Hematopoietic multipotent progenitor cell treated with erythropoietin and hydrocortisone succinate and interleukin-3 and kit ligand, for 8 days (in vitro differentiated cells): ENCODE measurements at regions not wholly inside any gene's neighbourhood (a gene's known extent, or its start where the extent isn't known, plus 50 kb on each side); places are given as distances from the start of the nearest gene placed in this dataset.
"Not testable (repeated sequence)": the region's sequence is repeated elsewhere in the genome, so short reads cannot be mapped to it uniquely, and the experiment has no call there.

Experiments
- DNase-seq: peaks from one replicate; pipeline ENCODE4 v3.0.0-alpha.2; 2015

DNA sequence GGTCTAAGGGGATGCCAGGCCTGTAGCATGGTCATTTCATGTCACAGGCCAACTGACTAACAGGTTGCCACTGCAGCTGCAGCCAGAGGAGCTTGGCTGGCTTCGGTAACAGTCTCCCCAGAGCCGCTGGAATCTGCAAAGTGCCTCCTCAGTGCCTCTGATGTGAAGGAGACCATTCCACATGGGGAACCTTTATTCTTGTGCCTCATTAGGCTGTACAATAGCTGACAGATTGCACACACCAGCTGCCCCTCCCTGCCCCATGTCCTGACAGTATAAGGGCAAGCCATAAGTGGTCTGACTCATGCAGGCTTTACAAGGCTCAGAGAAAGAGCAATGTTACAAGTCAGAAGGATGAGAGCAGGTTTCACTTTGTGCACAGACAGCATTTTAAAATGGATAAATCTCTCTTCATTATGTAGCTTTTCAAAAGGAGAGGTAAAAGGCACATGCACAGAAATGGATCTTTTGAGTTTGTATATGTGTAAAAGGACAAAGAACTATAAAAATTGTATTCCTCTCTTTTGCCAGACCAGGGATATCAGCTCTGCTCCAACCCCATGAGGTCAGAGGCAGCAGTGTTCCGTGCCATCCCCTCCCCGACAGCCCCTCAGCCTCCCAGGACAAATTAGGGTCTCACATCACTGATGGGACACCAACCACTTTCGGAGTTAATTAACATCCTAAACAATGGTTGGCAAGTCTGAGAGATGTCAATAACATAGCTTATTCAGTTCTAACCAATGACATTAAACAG is 467.8 kb downstream of the TMEM232 start:
- DNase-seq: no peak

DNA sequence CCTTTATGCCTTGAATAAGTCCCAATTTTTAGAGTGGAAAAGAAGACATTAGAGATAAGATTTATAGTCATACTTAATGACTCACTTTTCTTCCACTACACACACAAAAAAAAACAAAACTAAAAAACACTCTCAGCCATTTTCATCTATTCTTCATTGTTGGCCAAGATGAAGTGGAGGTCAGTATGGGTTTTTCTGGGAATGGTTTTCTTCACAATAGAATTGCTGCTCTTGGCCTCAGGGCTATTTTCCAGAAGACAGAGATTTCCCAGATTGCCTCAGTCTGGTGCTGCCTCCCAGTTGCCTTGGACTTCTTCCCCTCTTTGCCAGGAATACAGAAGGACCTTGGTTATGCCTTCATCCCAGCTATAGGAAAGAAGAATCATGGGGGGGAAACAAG is 463.7 kb downstream of the TMEM232 start:
- DNase-seq: no peak

- DNase-seq: no peak
These were observed 461.8 kb downstream of the TMEM232 start for GRCh38 chr5:110264661-110265060.

DNA sequence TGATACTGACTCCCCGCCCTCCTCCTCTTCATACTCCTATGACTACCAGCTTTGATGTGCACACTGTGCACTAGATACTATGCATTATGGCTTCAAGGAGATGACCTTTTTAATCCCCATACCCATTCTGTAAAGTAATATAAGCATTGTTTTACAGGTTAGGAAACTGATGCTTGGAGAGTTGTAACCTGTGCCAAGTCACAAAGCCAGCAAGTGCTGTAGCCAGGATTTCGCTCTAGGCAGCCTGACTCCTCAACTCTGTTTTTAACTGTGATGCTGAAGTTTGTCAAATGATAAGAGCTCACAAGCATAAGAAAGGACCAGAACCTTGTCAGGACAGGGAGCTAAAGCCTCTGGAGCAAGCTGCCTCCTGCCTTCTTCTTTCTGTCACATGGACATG is 461.3 kb downstream of the TMEM232 start:
- DNase-seq: no peak

GRCh38 chr5:110267714-110268113 is 458.8 kb downstream of the TMEM232 start:
- DNase-seq: no peak

GRCh38 chr5:110268283-110268682 is 458.2 kb downstream of the TMEM232 start:
- no peak for DNase-seq

GRCh38 chr5:110268985-110269384 is 457.5 kb downstream of the TMEM232 start:
- DNase-seq: no peak

DNA sequence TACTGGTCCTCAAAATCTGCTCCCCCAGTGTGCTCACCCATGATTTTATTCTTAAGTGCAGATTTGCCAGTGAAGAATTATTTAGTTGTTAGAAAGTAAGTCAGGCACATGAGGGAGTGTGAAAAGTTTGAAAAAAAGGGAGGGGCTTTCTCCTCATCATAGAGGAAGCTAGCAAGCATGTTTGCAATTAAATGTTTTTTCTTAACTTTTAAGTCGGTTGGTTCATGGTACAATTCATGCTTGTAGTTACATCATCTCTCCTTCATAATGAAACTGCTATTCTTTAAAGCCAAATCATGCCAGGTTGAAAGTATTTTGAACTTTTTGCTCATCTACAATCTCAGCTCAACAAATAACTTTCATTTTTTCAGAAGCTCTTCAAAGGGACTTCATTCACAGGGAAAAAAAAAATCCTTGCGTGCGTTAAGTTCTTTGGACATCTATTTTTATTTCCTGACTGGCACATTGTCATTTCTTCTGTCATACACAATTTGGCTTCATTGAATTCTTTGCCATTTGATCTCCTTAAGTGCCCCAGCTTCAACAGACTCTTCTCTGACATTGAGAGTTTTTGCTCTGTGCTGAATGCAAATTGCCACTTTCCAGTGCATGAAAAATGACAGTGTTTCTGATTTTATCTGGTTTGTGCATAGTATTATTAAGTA is 456.9 kb downstream of the TMEM232 start:
- DNase-seq: no peak

DNA sequence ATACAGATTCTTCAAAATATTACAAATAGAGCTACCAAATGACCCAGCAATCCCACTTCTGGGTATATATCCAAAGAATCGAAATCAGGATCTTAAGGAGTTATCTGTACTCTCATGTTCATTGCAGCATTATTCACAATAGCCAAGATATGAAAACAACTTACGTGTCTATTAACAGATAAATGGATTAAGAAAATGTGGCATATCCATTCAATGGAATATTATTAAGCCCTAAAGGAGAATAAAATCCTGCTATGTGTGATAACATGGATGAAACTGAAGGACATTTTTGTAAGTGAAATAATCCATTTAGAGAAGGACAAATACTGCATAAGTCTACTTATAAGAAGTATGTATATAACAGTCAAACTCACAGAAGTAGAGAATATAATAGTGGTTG is 450.6 kb downstream of the TMEM232 start:
- no peak for DNase-seq

DNA sequence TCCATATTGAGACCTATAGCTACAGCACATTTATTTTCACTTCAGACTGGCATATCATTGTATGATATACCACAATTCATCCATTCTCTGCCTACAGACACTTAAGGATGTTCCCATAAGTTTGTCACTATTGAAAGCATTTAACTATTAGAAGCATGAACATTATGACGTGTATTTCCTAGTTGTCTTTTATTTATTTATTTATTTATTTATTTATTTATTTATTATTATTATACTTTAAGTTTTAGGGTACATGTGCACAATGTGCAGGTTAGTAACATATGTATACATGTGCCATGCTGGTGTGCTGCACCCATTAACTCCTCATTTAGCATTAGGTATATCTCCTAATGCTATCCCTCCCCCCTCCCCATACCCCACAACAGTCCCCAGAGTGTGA is 448.0 kb downstream of the TMEM232 start:
- DNase-seq: not testable (repeated sequence)

DNA sequence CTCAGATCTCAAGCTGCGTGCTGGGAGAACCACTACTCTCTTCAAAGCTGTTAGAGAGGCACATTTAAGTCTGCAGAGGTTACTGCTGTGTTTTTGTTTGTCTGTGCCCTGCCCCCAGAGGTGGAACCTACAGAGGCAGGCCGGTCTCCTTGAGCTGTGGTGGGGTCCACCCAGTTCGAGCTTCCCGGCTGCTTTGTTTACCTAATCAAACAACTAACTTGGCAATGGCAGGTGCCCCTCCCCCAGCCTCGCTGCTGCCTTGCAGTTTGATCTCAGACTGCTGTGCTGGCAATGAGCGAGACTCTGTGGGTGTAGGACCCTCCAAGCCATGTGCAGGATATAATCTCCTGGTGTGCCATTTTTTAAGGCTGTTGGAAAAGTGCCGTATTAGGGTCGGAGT is 442.4 kb downstream of the TMEM232 start:
- not testable (repeated sequence) for DNase-seq

DNA sequence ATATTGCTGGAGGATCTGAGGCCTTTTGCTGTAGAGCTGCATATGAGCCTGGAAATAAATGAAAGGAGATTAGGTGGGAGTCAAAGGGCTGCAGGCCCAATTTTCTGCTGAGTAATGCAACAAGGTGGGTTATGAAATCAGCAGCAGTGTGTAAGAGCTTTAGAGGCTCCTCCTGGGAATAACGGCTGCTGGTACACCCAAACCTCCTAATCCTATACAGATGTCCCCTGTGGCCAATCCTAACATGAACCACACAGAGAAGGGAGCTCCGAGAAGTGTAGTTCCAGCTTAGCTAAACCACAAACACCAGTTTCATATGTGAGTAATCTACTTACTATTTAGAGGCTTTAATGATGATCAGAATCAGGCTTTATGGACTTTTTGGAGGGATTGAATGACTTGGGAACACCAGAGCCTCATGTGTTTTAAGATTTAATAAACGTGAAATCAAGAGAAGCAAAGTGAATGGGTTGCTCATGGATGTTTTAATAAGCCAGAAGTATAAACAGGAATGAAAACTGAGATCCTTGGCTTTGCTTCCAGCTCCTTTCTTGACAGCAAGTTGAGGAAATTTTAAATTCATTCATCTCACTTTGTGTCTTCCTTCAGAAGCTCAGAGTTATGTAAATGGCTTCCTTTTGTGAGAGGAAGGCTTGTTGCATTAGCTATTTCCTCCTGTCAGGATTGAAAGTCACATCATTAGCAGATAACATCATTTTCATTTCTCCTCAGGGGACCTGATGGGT is 437.5 kb downstream of the TMEM232 start:
- DNase-seq: no peak

GRCh38 chr5:110289512-110289810 is 437.0 kb downstream of the TMEM232 start:
- no peak for DNase-seq

GRCh38 chr5:110290542-110290941 is 435.9 kb downstream of the TMEM232 start:
- no peak for DNase-seq

DNA sequence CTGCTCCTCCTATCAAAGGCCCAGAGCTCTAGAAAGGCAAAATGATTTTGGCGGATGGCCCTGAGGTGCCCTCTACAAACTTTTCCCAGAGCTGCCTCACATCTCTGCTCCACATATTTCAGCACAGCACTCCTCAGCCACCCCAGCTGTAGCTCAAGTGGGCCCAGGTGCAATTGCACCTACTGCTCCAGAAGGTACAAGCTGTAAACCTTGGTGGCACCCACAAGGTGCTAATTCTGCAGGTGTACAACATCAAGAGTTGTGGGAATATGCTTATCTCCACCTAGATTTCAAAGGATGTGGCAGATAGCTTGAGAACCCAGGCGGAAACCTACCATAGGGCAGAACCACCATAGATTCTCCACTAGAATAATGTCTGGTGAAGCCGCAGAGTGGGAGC is 432.2 kb downstream of the TMEM232 start:
- no peak for DNase-seq

GRCh38 chr5:110297152-110297670 is 429.3 kb downstream of the TMEM232 start:
- DNase-seq: no peak

GRCh38 chr5:110304176-110304575 is 422.3 kb downstream of the TMEM232 start:
- DNase-seq: no peak

GRCh38 chr5:110306650-110307049 is 419.8 kb downstream of the TMEM232 start:
- DNase-seq: no peak

- DNase-seq: no peak
These were observed 417.2 kb downstream of the TMEM232 start for GRCh38 chr5:110309222-110309621.

DNA sequence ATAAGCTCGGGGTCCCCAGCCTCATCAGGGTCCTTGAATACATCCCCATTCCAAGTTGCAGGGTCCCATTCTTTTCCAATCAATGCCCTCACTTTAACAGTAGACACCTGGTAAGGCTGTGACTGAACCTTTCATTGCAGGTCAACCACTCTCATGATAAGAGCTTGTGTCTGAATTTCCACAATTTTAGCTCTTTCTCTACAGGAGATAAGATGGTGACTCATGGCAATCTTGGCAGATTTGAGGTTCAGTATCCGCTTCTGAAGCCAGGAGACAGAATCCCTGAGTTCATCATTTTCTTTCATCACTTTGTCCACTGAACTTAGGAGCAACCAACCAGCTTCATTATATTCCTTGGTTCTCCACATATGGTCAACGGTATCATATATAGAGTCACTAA is 409.9 kb downstream of the TMEM232 start:
- DNase-seq: not testable (repeated sequence)

DNA sequence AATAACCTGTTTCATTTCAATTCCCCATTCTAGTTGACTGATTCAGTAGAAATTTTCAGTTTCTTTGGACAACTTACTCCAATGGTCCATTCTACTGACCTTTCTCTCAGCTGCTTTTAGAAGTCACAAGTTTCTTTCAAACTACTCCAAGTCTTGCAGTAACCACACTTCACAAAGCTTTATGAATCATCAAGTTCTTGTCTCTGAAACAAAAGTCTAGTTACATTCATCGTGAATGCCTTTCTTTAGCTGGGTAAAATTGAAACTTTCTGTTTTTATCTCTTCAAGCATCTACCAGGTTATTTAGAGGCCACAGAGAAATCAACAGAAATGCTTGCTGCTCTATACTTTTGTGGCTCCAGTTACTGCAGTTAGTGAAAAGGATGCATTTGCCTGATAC is 405.4 kb downstream of the TMEM232 start:
- no peak for DNase-seq

DNA sequence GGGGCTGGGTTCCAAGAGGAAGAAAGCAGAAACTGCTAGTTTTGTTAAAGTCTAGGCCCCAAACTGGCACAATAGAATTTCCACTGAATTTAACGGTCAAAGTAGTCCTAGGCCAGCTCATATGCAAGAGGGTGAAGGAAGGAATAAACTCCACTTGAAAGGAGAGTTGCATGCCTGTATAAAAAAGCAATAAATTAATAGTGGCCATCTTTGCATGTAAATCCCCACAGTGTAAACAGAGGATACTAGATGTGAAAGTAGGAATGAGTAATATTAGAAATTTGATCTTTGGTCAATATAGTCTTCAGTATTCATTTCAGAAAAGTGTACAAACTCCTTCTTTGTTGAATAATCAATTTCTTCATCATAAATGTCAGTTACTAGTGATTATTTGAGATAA is 403.1 kb downstream of the TMEM232 start:
- no peak for DNase-seq

DNA sequence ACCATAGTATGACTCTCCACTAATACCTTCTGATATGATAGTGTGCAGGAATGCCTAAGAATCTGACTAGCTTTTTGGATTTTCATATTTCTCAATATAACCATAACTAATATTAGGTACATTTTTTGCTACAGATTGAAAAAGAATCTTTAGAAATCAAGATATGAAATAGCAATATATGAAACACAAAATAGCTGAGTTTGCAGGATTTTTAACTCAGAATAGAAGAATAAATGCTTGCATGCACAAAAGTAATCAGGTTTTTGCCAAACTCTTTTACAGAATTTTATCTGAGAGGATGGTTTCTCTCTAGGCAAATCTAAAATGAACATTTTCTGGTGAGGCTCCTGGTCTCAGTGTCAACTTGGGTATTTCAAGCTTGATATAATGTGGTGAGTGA is 402.6 kb downstream of the TMEM232 start:
- no peak for DNase-seq

- DNase-seq: no peak
These were observed 401.6 kb downstream of the TMEM232 start for GRCh38 chr5:110324876-110325275.
